ENCODE measurements at regions not wholly inside any gene's neighbourhood (a gene's known extent, or its start where the extent isn't known, plus 50 kb on each side); places are given as distances from the start of the nearest gene placed in this dataset.

- FAIRE-seq: no peak
- WGBS (ENCODE audit: low lambda C conversion rate): 0% methylated on average over 2 of the region's 2 CpGs
- H3K4me1 ChIP-seq (ENCODE audit: insufficient read depth, low read length): no peaks in the 10 kb centered on the region
- H3K36me3 ChIP-seq (replicated peaks in 1 of 2; ENCODE audit: control insufficient read depth in 1 of 2, insufficient read depth in 2 of 2, low read length in 2 of 2): no peaks in the 10 kb centered on the region
- no peaks in the 10 kb centered on the region for H3K9me3 ChIP-seq (ENCODE audit: low read length)
- no peaks in the 10 kb centered on the region for H3K27me3 ChIP-seq (ENCODE audit: control insufficient read depth in 1 of 2, insufficient read depth in 2 of 2, low read length in 2 of 2)
- no peaks in the 10 kb centered on the region for H3K79me2 ChIP-seq (ENCODE audit: insufficient read depth, low read length)
- ATAC-seq: no peak
- no peak overlapping the region for H3K4me2 ChIP-seq (ENCODE audit: low read depth, low read length)
- in situ Hi-C loops (cut with HindIII; ENCODE audit: extremely low pct_ligation_motif_present, low pct_unique_long_range_greater_than_20kb): no loop called here
- intact Hi-C loops (cut with micrococcal nuclease; ENCODE audit: unreplicated experiment): no loop called here
- no peak overlapping the region for H3K27ac ChIP-seq (ENCODE audit: extremely low read length, insufficient read depth, low read length)
- no peak for DNase-seq (ENCODE audit: low spot score)
- TF ChIP-seq TAF15 (IDR thresholded peaks at IDR 0.05; ENCODE audit: low read depth, low read length, poor library complexity, severe bottlenecking) (no peak), ASH2L (IDR thresholded peaks at IDR 0.05; ENCODE audit: insufficient read length, low read depth, low read length) (no peak), MAF1 (CRISPR knock-in tag; IDR thresholded peaks at IDR 0.05; ENCODE audit: borderline replicate concordance) (no peak), NFATC3 (CRISPR knock-in tag; IDR thresholded peaks at IDR 0.05) (no peak), ZNF331 (CRISPR knock-in tag; IDR thresholded peaks at IDR 0.05) (no peak), SRSF1 (optimal IDR thresholded peaks at IDR 0.05; ENCODE audit: low read depth, low read length) (no peak), ZBTB39 (CRISPR knock-in tag; IDR thresholded peaks at IDR 0.05) (no peak), GFI1 (CRISPR knock-in tag; IDR thresholded peaks at IDR 0.05; ENCODE audit: borderline replicate concordance) (no peak), ZNF460 (CRISPR knock-in tag; IDR thresholded peaks at IDR 0.05; ENCODE audit: borderline replicate concordance) (no peak), ZNF562 (CRISPR knock-in tag; IDR thresholded peaks at IDR 0.05; ENCODE audit: borderline replicate concordance) (no peak), CHD2 (IDR thresholded peaks at IDR 0.05; ENCODE audit: low read depth, low read length) (no peak), KDM5B (CRISPR knock-in tag; IDR thresholded peaks at IDR 0.05; ENCODE audit: borderline replicate concordance) (no peak), ZNF629 (CRISPR knock-in tag; conservative IDR thresholded peaks at IDR 0.05) (no peak), NONO (IDR thresholded peaks at IDR 0.05) (no peak), NONO (CRISPR knock-in tag; conservative IDR thresholded peaks at IDR 0.05) (no peak), ZNF816 (CRISPR knock-in tag; IDR thresholded peaks at IDR 0.05; ENCODE audit: borderline replicate concordance) (no peak)
- TF ChIP-seq, protein P1, sequence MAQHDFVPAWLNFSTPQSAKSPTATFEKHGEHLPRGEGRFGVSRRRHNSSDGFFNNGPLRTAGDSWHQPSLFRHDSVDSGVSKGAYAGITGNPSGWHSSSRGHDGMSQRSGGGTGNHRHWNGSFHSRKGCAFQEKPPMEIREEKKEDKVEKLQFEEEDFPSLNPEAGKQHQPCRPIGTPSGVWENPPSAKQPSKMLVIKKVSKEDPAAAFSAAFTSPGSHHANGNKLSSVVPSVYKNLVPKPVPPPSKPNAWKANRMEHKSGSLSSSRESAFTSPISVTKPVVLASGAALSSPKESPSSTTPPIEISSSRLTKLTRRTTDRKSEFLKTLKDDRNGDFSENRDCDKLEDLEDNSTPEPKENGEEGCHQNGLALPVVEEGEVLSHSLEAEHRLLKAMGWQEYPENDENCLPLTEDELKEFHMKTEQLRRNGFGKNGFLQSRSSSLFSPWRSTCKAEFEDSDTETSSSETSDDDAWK (CRISPR knock-in tag; IDR thresholded peaks at IDR 0.05): no peak
- POLR2A ChIA-PET: no interaction called here
- no peak overlapping the region for H3K4me3 ChIP-seq (replicated peaks in 1 of 3; ENCODE audit: insufficient read depth in 1 of 3, low read depth in 2 of 3, low read length in 3 of 3)
- H3K9ac ChIP-seq (ENCODE audit: insufficient read depth, low read depth, low read length): no peak overlapping the region
- no peaks in the 10 kb centered on the region for H4K20me1 ChIP-seq (ENCODE audit: insufficient read depth, low read length)
- no peak overlapping the region for H2AFZ ChIP-seq (ENCODE audit: low read length)
- CTCF ChIA-PET (ENCODE audit: low intra/inter-chr PET ratio, low total read pairs): no interaction called here
- BruUV-seq (replicated peaks): no TSS peak
These were observed 465.3 kb upstream of the SYNCRIP start for GRCh38 chr6:86107985-86108384.
